Activated naive CD8-positive, alpha-beta T cell treated with anti-CD3 and anti-CD28 coated beads, Interleukin-2, amount 10 ng/mL, durations not matched to agents 7 days and 5 days (primary cell): ENCODE measurements at regions not wholly inside any gene's neighbourhood (a gene's known extent, or its start where the extent isn't known, plus 50 kb on each side); places are given as distances from the start of the nearest gene placed in this dataset.

Source experiments
- ATAC-seq: fragments of 150-1000 bp; cut with Tn5 transposase; one replicate; pipeline ENCODE4 v1.10.0; 2021; ENCODE audit warnings: low read depth, moderate library complexity
- POLR2A ChIA-PET: fragments of 350-600 bp; sonication (Branson Sonifier 250); formaldehyde crosslinking; loops from one replicate; lab custom pipeline; 2021; ENCODE audit warnings: antibody characterized with exemption; lab: Charles Lee
- DNase-seq: peaks from one replicate; pipeline ENCODE4 v3.0.0; 2021
- H3K27ac Mint-ChIP-seq: one replicate; pipeline ENCODE4 v1.8.0; 2022; ENCODE audit warnings: mild to moderate bottlenecking, mixed read lengths
- H3K27me3 Mint-ChIP-seq: one replicate; pipeline ENCODE4 v1.8.0; 2022; ENCODE audit warnings: mild to moderate bottlenecking, moderate library complexity, mixed read lengths
- H3K36me3 Mint-ChIP-seq: one replicate; pipeline ENCODE4 v1.8.0; 2021; ENCODE audit warnings: mild to moderate bottlenecking, mixed read lengths
- H3K4me1 Mint-ChIP-seq: one replicate; pipeline ENCODE4 v1.8.0; 2021; ENCODE audit warnings: mixed read lengths
- H3K4me3 Mint-ChIP-seq: one replicate; pipeline ENCODE4 v1.8.0; 2022; ENCODE audit warnings: mild to moderate bottlenecking, moderate library complexity, mixed read lengths
- H3K9me3 Mint-ChIP-seq: one replicate; pipeline ENCODE4 v1.8.0; 2021; ENCODE audit warnings: mixed read lengths

GRCh38 chr10:120978589-120979252 is 127.6 kb downstream of the WDR11 start:
- no peaks in the 10 kb centered on the region for H3K36me3 Mint-ChIP-seq
- POLR2A ChIA-PET = no interaction called here
- peaks cover 33% of the 10 kb centered on the region for H3K27me3 Mint-ChIP-seq
- DNase-seq (no peak), ATAC-seq (no peak)
- H3K4me1 Mint-ChIP-seq = no peaks in the 10 kb centered on the region
- H3K27ac Mint-ChIP-seq = no peak overlapping the region
- no peaks in the 10 kb centered on the region for H3K9me3 Mint-ChIP-seq
- H3K4me3 Mint-ChIP-seq = no peak overlapping the region

DNA sequence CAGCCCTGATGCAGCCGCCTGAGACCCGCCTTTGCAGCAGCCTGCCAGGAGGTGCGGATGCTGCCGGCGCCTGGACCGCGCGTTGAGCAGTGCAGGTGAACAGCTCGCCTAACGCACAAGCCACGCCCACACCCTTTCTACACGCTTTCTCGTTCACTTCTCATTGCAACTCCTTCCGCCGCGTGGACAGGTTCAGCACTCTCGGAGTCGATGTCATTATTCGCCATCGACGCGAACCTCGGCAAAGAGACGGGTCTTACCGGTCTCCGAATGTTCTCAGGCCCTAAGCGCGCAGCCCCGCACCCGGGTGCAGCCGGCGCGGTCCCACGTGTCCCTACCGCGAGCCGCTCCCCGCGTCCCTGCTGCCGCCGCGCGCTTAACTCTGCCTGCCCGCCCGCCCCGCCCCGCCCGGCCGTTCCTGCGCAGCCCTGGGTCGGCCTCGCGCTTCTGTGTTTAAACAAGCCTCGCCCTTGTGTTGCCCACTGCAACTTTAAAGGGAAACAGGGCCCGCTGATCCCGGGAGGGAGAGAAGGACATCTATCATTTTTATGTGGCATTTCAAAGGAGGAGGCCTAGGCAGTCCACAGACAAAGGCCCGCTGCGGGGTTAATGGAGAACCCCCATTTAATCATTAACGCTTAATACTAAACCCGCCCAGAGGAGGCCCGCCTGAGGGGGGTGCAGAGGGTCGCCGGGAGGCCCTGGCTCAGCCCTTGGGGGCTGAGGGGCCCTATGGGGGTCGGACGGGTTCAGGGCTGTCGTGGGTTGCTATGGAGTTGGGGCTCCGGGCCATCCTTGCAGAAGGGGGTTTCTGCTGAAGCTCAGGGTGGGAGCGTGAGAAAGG is 128.5 kb downstream of the WDR11 start:
- Mint-ChIP-seq H3K9me3 (no peaks in the 10 kb centered on the region), H3K27ac (no peak overlapping the region), H3K27me3 (peaks cover 31% of the 10 kb centered on the region), H3K36me3 (no peaks in the 10 kb centered on the region), H3K4me1 (no peaks in the 10 kb centered on the region), H3K4me3 (no peak overlapping the region)
- no peak for ATAC-seq
- POLR2A ChIA-PET = no interaction called here
- DNase-seq = no peak

DNA sequence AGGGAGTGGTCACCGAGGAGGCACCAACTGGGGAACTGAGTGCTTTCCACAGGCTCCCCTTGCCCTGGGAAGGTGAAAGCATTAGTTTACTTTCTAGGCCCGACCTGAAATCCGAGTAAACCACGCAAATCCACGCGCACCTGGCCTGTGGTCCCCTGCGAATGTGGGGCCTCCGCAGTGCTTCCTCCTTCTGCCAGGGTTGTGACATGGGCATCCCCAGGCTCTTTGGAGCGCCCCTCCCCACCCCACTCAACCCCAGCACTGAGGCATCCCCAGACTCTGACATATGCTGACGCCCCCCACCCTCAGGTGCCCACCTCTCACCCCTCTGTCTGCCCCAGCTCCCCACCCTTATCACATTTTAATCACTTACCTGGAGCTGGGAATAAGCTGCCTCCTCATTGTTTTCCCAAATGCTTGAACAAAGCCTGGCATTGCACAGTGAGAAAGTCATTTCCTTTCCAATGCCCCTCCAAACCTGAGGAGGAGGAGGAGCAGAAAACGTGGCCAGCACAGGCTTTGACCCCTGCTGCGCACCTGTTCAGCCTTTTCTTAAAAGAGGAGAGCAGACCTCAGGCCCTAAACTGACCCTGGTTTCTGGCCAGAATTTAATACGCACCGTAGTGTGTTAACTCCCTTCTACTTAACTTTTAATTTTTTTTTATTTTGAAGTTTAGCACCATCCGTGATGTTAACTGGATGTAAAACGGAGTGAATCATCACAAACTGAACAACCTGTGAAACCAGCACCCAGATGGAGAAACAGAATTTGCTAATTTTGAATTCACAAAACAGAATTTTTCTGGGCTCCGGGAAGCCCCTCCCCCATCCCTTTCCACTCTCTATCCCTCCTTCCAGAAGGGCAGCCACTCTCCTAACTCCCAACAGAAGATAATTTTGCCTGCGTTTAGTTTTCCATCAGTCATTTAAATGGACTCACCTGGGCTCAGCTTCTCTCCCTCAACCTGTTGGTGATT is 129.4 kb downstream of the WDR11 start:
- Mint-ChIP-seq H3K27ac (no peak overlapping the region), H3K4me1 (no peaks in the 10 kb centered on the region), H3K36me3 (no peaks in the 10 kb centered on the region), H3K27me3 (peaks cover 31% of the 10 kb centered on the region), H3K9me3 (no peaks in the 10 kb centered on the region), H3K4me3 (no peak overlapping the region)
- no peak for ATAC-seq
- DNase-seq = no peak
- POLR2A ChIA-PET = no interaction called here

DNA sequence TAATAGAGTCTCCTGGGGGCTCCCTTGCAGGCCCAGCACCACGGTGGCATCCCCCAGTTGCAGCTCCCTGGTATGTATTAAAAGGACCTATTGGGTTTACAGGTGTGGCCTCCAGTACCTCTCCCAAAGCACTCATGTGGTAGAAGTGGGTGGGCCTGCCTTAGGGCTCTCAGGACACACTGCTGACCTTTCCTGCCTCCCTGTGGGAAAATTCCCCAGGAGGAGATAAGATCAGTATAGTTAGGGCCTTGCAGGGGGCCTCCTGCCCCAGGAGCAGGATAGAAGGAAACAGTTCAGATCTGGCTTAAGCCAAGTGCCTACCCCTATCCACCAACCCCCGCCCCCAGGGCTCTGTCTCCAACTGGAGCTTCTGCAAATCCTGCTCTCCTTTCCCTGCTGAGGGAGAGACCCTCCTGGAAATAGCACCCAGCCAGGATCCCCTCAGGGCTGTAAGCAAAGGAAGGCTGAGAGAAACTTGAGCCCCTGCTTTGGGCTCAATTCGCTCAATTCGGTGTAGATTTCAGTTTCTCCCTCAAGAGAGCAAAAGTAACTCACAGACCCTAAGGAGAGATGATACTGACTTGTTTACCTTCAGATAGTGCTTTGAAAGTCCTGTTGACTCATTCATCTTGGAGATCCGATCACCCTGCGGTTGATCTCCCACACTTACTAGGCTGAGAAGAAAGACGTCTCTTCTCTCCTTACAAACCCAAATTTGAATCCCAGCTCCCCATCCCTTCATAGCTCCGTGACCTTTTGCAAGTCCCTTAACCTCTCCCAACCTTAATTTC is 130.6 kb downstream of the WDR11 start:
- ATAC-seq (no peak), DNase-seq (no peak)
- H3K36me3 Mint-ChIP-seq = no peaks in the 10 kb centered on the region
- no peaks in the 10 kb centered on the region for H3K9me3 Mint-ChIP-seq
- H3K4me1 Mint-ChIP-seq = no peaks in the 10 kb centered on the region
- H3K27me3 Mint-ChIP-seq = peaks cover 28% of the 10 kb centered on the region
- no peak overlapping the region for H3K27ac Mint-ChIP-seq
- POLR2A ChIA-PET = no interaction called here
- H3K4me3 Mint-ChIP-seq = no peak overlapping the region

DNA sequence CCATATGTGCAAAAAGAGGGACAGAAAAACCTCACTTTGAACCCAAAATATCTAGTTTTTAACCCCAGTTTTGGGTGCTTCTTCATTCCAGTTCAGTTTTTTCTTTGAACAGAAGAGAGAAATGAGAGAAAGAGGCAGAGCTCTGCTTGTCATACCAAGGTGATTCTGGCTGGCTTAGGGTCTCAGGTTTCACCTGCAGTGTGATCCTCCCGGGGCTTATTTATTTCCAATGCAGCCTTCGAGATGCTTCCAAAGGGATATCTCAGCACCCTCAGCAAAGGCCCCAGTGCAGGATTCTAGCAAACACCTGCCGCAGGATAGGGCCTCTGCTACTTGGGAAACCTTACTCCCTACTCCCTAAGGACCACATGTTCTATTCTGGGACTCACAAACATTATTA is 131.3 kb downstream of the WDR11 start:
- POLR2A ChIA-PET = no interaction called here
- DNase-seq (no peak), ATAC-seq (no peak)
- Mint-ChIP-seq H3K4me1 (peaks cover 6% of the 10 kb centered on the region), H3K36me3 (no peaks in the 10 kb centered on the region), H3K27me3 (peaks cover 28% of the 10 kb centered on the region), H3K9me3 (peaks cover 1% of the 10 kb centered on the region), H3K27ac (no peak overlapping the region), H3K4me3 (no peak overlapping the region)

DNA sequence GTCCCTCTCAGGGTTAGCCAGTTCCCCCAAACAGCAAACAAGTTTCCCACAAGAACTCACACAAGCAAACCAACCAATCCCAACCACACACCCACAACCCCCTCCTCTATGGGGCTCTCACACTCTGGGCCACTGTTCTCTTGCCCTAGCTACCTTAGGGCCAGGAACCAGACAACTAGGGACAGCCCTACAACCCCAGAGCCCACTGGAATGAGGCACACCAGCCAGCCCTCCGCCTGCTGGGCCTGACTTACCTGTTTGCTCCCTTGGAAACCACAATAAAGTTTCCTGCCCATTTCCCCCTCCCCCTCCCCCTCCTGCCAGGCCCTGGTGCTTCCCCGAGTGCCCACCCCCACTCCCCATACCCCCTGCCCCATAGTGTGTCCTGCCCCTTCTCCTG is 132.6 kb downstream of the WDR11 start:
- Mint-ChIP-seq H3K9me3 (peaks cover 1% of the 10 kb centered on the region), H3K27me3 (peaks cover 21% of the 10 kb centered on the region), H3K4me3 (no peak overlapping the region), H3K27ac (no peak overlapping the region), H3K36me3 (no peaks in the 10 kb centered on the region), H3K4me1 (peaks cover 6% of the 10 kb centered on the region)
- DNase-seq (no peak), ATAC-seq (no peak)
- POLR2A ChIA-PET = no interaction called here

- Mint-ChIP-seq H3K4me3 (no peak overlapping the region), H3K4me1 (peaks cover 6% of the 10 kb centered on the region), H3K36me3 (no peaks in the 10 kb centered on the region), H3K27ac (no peak overlapping the region), H3K27me3 (peaks cover 16% of the 10 kb centered on the region), H3K9me3 (peaks cover 1% of the 10 kb centered on the region)
- POLR2A ChIA-PET = no interaction called here
- ATAC-seq (no peak), DNase-seq (no peak)
Observed at GRCh38 chr10:120984221-120984620, 133.1 kb downstream of the WDR11 start.

- H3K9me3 Mint-ChIP-seq = peaks cover 6% of the 10 kb centered on the region
- peaks cover 6% of the 10 kb centered on the region for H3K4me1 Mint-ChIP-seq
- no peaks in the 10 kb centered on the region for H3K36me3 Mint-ChIP-seq
- DNase-seq (no peak), ATAC-seq (no peak)
- peak overlapping the region; percentile 21 for H3K4me3 Mint-ChIP-seq
- peak overlapping the region; percentile 40 for H3K27ac Mint-ChIP-seq
- no peaks in the 10 kb centered on the region for H3K27me3 Mint-ChIP-seq
- POLR2A ChIA-PET = no interaction called here
Observed at GRCh38 chr10:120987359-120987758, 136.2 kb downstream of the WDR11 start.

DNA sequence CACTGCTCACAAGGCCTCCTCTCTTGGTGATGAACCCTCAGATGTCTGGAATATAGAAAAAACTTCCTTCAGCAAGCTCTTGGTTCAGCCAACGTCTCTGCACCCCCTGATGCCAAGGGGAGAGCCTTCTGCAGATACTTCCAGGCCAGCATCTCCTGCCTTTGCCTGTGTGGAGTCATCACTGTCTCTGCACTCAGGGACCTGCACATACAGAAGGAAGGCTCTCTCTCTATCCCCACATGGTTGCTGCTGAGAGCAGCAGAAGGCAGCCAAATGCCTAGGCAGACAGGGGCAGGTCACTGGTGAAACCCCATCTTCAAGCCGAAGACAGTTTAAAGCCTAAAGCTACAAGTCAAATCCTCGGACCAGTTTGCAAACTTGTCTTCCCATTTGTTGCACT is 137.6 kb downstream of the WDR11 start:
- Mint-ChIP-seq H3K4me3 (no peak overlapping the region), H3K9me3 (peaks cover 7% of the 10 kb centered on the region), H3K27me3 (no peaks in the 10 kb centered on the region), H3K36me3 (no peaks in the 10 kb centered on the region), H3K27ac (no peak overlapping the region), H3K4me1 (peaks cover 6% of the 10 kb centered on the region)
- POLR2A ChIA-PET = no interaction called here
- no peak for ATAC-seq
- no peak for DNase-seq

GRCh38 chr10:120989279-120989678 is 138.1 kb downstream of the WDR11 start:
- Mint-ChIP-seq H3K4me3 (no peak overlapping the region), H3K9me3 (peaks cover 7% of the 10 kb centered on the region), H3K4me1 (peaks cover 6% of the 10 kb centered on the region), H3K27ac (no peak overlapping the region), H3K27me3 (no peaks in the 10 kb centered on the region), H3K36me3 (no peaks in the 10 kb centered on the region)
- DNase-seq (no peak), ATAC-seq (no peak)
- POLR2A ChIA-PET = no interaction called here

- DNase-seq (no peak), ATAC-seq (no peak)
- Mint-ChIP-seq H3K27me3 (no peaks in the 10 kb centered on the region), H3K36me3 (no peaks in the 10 kb centered on the region), H3K4me3 (no peak overlapping the region), H3K27ac (no peak overlapping the region), H3K4me1 (peaks cover 6% of the 10 kb centered on the region), H3K9me3 (peaks cover 9% of the 10 kb centered on the region)
- POLR2A ChIA-PET = no interaction called here
Observed at GRCh38 chr10:120989996-120990598, 138.9 kb downstream of the WDR11 start.

GRCh38 chr10:120990831-120991230 is 139.7 kb downstream of the WDR11 start:
- Mint-ChIP-seq H3K4me1 (peaks cover 6% of the 10 kb centered on the region), H3K27me3 (no peaks in the 10 kb centered on the region), H3K4me3 (no peak overlapping the region), H3K9me3 (peaks cover 9% of the 10 kb centered on the region), H3K27ac (no peak overlapping the region), H3K36me3 (no peaks in the 10 kb centered on the region)
- POLR2A ChIA-PET = no interaction called here
- ATAC-seq (no peak), DNase-seq (no peak)
